T-helper 1 cell treated with Interleukin-12 subunit alpha and Interleukin-12 subunit beta and Interleukin-4 antibody, amounts not matched to agents 30 μg/mL and 1 μg/mL, for 36 hours (primary cell): ENCODE measurements at regions not wholly inside any gene's neighbourhood (a gene's known extent, or its start where the extent isn't known, plus 50 kb on each side); places are given as distances from the start of the nearest gene placed in this dataset.

Experiments used
- H3K27ac Mint-ChIP-seq: one replicate; pipeline ENCODE4 v1.8.0; 2021; ENCODE audit warnings: mild to moderate bottlenecking, mixed read lengths
- H3K27me3 Mint-ChIP-seq: one replicate; pipeline ENCODE4 v1.8.0; 2021; ENCODE audit warnings: low read depth, mixed read lengths
- H3K36me3 Mint-ChIP-seq: one replicate; pipeline ENCODE4 v1.8.0; 2021; ENCODE audit warnings: low read depth, mixed read lengths
- H3K4me1 Mint-ChIP-seq: one replicate; pipeline ENCODE4 v1.8.0; 2021; ENCODE audit warnings: low read depth, mixed read lengths
- H3K4me3 Mint-ChIP-seq: one replicate; pipeline ENCODE4 v1.8.0; 2021; ENCODE audit warnings: mild to moderate bottlenecking, moderate library complexity, mixed read lengths
- H3K9me3 Mint-ChIP-seq: one replicate; pipeline ENCODE4 v1.8.0; 2021; ENCODE audit warnings: mixed read lengths

GRCh38 chr12:127233016-127233415 lies 1034.0 kb upstream of the TMEM132C start:
- H3K4me1 Mint-ChIP-seq: no peaks in the 10 kb centered on the region
- H3K4me3 Mint-ChIP-seq: no peak overlapping the region
- H3K36me3 Mint-ChIP-seq: no peaks in the 10 kb centered on the region
- H3K27me3 Mint-ChIP-seq: no peaks in the 10 kb centered on the region
- no peaks in the 10 kb centered on the region for H3K9me3 Mint-ChIP-seq
- H3K27ac Mint-ChIP-seq: no peak overlapping the region

- no peaks in the 10 kb centered on the region for H3K36me3 Mint-ChIP-seq
- no peaks in the 10 kb centered on the region for H3K9me3 Mint-ChIP-seq
- H3K27me3 Mint-ChIP-seq: no peaks in the 10 kb centered on the region
- no peak overlapping the region for H3K27ac Mint-ChIP-seq
- H3K4me3 Mint-ChIP-seq: no peak overlapping the region
- H3K4me1 Mint-ChIP-seq: no peaks in the 10 kb centered on the region
Observed at GRCh38 chr12:127235761-127236160, 1031.2 kb upstream of the TMEM132C start.

- Mint-ChIP-seq H3K9me3 (no peaks in the 10 kb centered on the region), H3K27me3 (no peaks in the 10 kb centered on the region), H3K36me3 (no peaks in the 10 kb centered on the region), H3K27ac (no peak overlapping the region), H3K4me1 (no peaks in the 10 kb centered on the region), H3K4me3 (no peak overlapping the region)
Observed at GRCh38 chr12:127236491-127236890, 1030.5 kb upstream of the TMEM132C start.

- H3K27me3 Mint-ChIP-seq: no peaks in the 10 kb centered on the region
- H3K27ac Mint-ChIP-seq: no peak overlapping the region
- no peaks in the 10 kb centered on the region for H3K4me1 Mint-ChIP-seq
- H3K36me3 Mint-ChIP-seq: no peaks in the 10 kb centered on the region
- H3K9me3 Mint-ChIP-seq: no peaks in the 10 kb centered on the region
- H3K4me3 Mint-ChIP-seq: no peak overlapping the region
Observed at GRCh38 chr12:127237151-127237550, 1029.8 kb upstream of the TMEM132C start.

- Mint-ChIP-seq H3K9me3 (no peaks in the 10 kb centered on the region), H3K4me1 (no peaks in the 10 kb centered on the region), H3K27ac (no peak overlapping the region), H3K36me3 (no peaks in the 10 kb centered on the region), H3K27me3 (no peaks in the 10 kb centered on the region), H3K4me3 (no peak overlapping the region)
Observed at GRCh38 chr12:127238107-127238506, 1028.9 kb upstream of the TMEM132C start.

- Mint-ChIP-seq H3K36me3 (no peaks in the 10 kb centered on the region), H3K9me3 (no peaks in the 10 kb centered on the region), H3K27ac (no peak overlapping the region), H3K27me3 (no peaks in the 10 kb centered on the region), H3K4me1 (no peaks in the 10 kb centered on the region), H3K4me3 (no peak overlapping the region)
Observed at GRCh38 chr12:127239781-127240180, 1027.2 kb upstream of the TMEM132C start.

- Mint-ChIP-seq H3K36me3 (no peaks in the 10 kb centered on the region), H3K27me3 (no peaks in the 10 kb centered on the region), H3K4me1 (no peaks in the 10 kb centered on the region), H3K9me3 (no peaks in the 10 kb centered on the region), H3K4me3 (no peak overlapping the region), H3K27ac (no peak overlapping the region)
Observed at GRCh38 chr12:127240249-127240929, 1026.6 kb upstream of the TMEM132C start.

- Mint-ChIP-seq H3K27ac (no peak overlapping the region), H3K4me3 (no peak overlapping the region), H3K36me3 (no peaks in the 10 kb centered on the region), H3K4me1 (no peaks in the 10 kb centered on the region), H3K9me3 (no peaks in the 10 kb centered on the region), H3K27me3 (no peaks in the 10 kb centered on the region)
Observed at GRCh38 chr12:127241072-127241817, 1025.7 kb upstream of the TMEM132C start.

- Mint-ChIP-seq H3K27ac (no peak overlapping the region), H3K36me3 (no peaks in the 10 kb centered on the region), H3K27me3 (no peaks in the 10 kb centered on the region), H3K9me3 (no peaks in the 10 kb centered on the region), H3K4me1 (no peaks in the 10 kb centered on the region), H3K4me3 (no peak overlapping the region)
Observed at GRCh38 chr12:127245009-127245408, 1022.0 kb upstream of the TMEM132C start.

GRCh38 chr12:127245437-127245836 lies 1021.5 kb upstream of the TMEM132C start:
- Mint-ChIP-seq H3K4me3 (no peak overlapping the region), H3K27me3 (no peaks in the 10 kb centered on the region), H3K9me3 (no peaks in the 10 kb centered on the region), H3K36me3 (no peaks in the 10 kb centered on the region), H3K27ac (no peak overlapping the region), H3K4me1 (no peaks in the 10 kb centered on the region)

GRCh38 chr12:127247937-127248336 lies 1019.0 kb upstream of the TMEM132C start:
- Mint-ChIP-seq H3K27ac (no peak overlapping the region), H3K36me3 (no peaks in the 10 kb centered on the region), H3K4me3 (no peak overlapping the region), H3K4me1 (no peaks in the 10 kb centered on the region), H3K9me3 (no peaks in the 10 kb centered on the region), H3K27me3 (no peaks in the 10 kb centered on the region)

- no peaks in the 10 kb centered on the region for H3K4me1 Mint-ChIP-seq
- H3K9me3 Mint-ChIP-seq: no peaks in the 10 kb centered on the region
- no peak overlapping the region for H3K4me3 Mint-ChIP-seq
- no peak overlapping the region for H3K27ac Mint-ChIP-seq
- no peaks in the 10 kb centered on the region for H3K36me3 Mint-ChIP-seq
- H3K27me3 Mint-ChIP-seq: no peaks in the 10 kb centered on the region
Observed at GRCh38 chr12:127249428-127249827, 1017.5 kb upstream of the TMEM132C start.

GRCh38 chr12:127253797-127254327 lies 1013.1 kb upstream of the TMEM132C start:
- Mint-ChIP-seq H3K27me3 (no peaks in the 10 kb centered on the region), H3K9me3 (no peaks in the 10 kb centered on the region), H3K4me3 (no peak overlapping the region), H3K4me1 (no peaks in the 10 kb centered on the region), H3K36me3 (no peaks in the 10 kb centered on the region), H3K27ac (no peak overlapping the region)

GRCh38 chr12:127254420-127254955 lies 1012.5 kb upstream of the TMEM132C start:
- no peaks in the 10 kb centered on the region for H3K27me3 Mint-ChIP-seq
- no peaks in the 10 kb centered on the region for H3K9me3 Mint-ChIP-seq
- H3K27ac Mint-ChIP-seq: no peak overlapping the region
- H3K4me1 Mint-ChIP-seq: no peaks in the 10 kb centered on the region
- no peak overlapping the region for H3K4me3 Mint-ChIP-seq
- H3K36me3 Mint-ChIP-seq: no peaks in the 10 kb centered on the region

GRCh38 chr12:127257366-127257935 lies 1009.5 kb upstream of the TMEM132C start:
- H3K9me3 Mint-ChIP-seq: no peaks in the 10 kb centered on the region
- no peak overlapping the region for H3K4me3 Mint-ChIP-seq
- H3K36me3 Mint-ChIP-seq: no peaks in the 10 kb centered on the region
- no peak overlapping the region for H3K27ac Mint-ChIP-seq
- H3K27me3 Mint-ChIP-seq: no peaks in the 10 kb centered on the region
- no peaks in the 10 kb centered on the region for H3K4me1 Mint-ChIP-seq
